ENCODE measurements at regions not wholly inside any gene's neighbourhood (a gene's known extent, or its start where the extent isn't known, plus 50 kb on each side); places are given as distances from the start of the nearest gene placed in this dataset.

DNA sequence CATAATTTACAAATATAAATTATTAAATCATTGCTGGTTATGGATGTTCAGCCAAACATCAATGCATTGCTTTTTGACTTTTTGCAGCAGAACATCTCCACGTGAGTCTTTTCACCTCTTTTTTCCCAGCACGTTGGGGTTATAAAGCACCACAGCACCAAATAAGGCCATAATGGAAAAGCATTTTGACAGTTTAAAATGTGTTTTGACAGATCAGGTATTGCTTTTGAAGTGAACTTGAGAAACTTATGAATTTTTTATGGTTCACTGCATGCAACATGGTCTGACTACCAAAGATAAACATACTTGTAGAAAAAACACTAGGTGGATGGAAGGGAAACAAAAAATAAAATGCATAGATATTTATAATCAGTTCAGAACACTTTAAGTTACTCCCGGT is 622.4 kb downstream of the HTR1B start:
- TF ChIP-seq, protein P1, sequence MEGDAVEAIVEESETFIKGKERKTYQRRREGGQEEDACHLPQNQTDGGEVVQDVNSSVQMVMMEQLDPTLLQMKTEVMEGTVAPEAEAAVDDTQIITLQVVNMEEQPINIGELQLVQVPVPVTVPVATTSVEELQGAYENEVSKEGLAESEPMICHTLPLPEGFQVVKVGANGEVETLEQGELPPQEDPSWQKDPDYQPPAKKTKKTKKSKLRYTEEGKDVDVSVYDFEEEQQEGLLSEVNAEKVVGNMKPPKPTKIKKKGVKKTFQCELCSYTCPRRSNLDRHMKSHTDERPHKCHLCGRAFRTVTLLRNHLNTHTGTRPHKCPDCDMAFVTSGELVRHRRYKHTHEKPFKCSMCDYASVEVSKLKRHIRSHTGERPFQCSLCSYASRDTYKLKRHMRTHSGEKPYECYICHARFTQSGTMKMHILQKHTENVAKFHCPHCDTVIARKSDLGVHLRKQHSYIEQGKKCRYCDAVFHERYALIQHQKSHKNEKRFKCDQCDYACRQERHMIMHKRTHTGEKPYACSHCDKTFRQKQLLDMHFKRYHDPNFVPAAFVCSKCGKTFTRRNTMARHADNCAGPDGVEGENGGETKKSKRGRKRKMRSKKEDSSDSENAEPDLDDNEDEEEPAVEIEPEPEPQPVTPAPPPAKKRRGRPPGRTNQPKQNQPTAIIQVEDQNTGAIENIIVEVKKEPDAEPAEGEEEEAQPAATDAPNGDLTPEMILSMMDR (conservative IDR thresholded peaks at IDR 0.05; ENCODE audit: low read depth, low read length), result no peak
- no peak for DNase-seq (ENCODE audit: low read depth)
- no peak overlapping the region for H3K4me3 ChIP-seq (ENCODE audit: low read length)

DNA sequence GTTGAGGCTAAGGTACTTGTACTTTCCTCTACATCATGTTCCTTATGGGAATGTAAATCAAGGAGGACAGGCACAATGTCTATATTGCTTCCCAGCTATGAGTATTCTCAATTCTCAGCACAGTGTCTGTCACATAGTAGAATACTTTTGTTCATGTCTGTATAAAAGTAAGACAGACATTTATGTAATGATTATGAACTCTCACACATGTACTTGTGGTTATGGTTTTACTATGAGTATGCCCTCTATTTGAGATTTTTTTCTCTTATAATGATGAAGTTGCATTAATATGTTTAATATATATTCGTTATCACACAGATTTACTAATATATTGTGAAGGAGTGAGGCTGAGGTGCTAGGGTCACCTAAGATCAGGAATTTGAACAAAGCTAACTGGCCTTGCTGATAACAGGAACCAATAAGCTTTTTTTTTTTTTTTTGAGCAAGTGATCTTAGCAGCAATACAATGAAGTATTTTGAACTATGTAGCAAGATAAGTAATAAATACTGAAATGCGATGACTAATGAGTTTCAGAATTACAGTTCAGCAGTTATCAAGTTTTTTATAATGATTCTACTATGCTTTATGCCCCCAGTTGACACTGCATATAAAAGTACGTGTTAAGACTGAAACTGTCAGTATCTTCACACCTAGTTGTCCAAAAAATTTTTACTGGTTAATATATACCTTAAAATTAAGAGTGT is 623.1 kb downstream of the HTR1B start:
- H3K4me3 ChIP-seq (ENCODE audit: low read length), result no peak overlapping the region
- DNase-seq (ENCODE audit: low read depth), result no peak
- TF ChIP-seq, protein P1 (conservative IDR thresholded peaks at IDR 0.05; ENCODE audit: low read depth, low read length), result no peak

DNA sequence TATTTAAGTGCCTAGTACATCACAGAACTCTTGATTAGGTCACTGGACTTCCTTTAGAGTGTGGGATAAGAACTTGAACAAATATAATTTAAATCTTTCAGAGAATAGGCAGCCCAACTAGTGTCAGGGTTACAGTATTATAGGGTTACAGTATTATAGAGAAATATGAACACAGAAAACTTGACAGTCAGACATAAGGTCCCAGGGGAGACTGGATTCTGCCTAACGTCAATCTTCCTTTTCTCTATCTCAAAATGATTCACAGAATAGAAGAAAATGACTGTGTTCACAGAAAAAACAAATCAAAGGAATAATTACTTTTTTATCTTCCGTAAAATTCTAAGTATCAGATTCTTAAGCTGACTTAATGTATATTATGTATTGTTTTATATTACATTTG is 623.8 kb downstream of the HTR1B start:
- DNase-seq (ENCODE audit: low read depth), result no peak
- H3K4me3 ChIP-seq (ENCODE audit: low read length), result no peak overlapping the region
- TF ChIP-seq, protein P1 (conservative IDR thresholded peaks at IDR 0.05; ENCODE audit: low read depth, low read length), result no peak

DNA sequence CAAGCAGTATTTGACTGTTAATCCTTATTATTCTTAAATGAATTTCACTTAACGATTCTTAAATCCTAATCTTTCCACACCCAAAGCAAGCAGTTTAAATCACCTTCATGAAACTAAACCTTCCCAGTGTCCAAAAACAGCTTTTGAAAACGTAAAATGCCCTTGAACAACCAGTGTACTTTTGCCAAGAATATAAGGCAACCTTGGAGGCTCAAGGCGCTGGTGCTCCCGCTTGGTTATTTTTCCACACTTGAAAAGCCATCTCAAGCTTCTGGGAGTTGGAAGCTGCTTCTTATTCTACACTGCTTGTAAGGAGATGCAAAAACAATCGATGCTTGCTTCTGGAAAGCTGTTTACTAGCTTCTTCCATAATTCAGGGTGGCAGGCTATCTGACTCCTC is 625.7 kb downstream of the HTR1B start:
- H3K4me3 ChIP-seq (ENCODE audit: low read length), result no peak overlapping the region
- DNase-seq (ENCODE audit: low read depth), result no peak
- TF ChIP-seq, protein P1 (conservative IDR thresholded peaks at IDR 0.05; ENCODE audit: low read depth, low read length), result no peak

DNA sequence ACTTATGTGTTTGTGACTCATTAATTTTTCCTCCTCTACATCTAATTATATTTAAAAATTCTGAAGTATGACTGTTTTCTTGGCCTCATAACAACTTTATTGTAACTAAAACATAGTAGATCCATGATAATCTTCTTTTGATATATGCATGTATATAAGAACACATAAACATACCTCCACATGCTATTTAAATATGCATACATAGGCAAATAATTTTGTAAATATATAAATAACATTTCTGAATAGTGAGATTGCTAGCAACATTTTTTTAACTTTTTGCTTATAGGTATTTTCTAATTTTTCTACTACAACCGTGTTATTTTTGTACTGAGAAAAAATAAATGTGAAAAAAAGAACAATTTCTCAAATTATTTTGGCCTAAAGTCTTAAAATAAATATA is 627.6 kb downstream of the HTR1B start:
- no peak for DNase-seq (ENCODE audit: low read depth)
- H3K4me3 ChIP-seq (ENCODE audit: low read length), result no peak overlapping the region
- TF ChIP-seq, protein P1 (conservative IDR thresholded peaks at IDR 0.05; ENCODE audit: low read depth, low read length), result no peak

DNA sequence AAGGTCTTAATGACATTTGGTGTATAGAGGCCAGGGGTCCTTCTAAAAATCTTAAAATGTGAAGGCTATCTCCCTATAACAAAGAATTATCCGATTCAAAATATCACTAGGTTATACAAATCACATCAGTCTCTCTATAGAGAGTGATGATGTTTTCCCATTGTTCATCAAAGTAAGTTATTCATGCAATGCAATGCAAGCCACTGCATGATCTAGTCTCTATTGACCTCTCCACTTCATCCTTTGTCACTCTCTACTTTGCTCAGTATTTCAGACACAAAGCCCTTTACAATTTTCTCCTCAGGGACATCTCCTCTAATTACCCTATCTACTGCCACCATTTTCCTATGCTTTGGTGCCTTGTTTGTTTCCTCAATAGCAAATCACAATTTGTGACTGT is 628.0 kb downstream of the HTR1B start:
- DNase-seq (ENCODE audit: low read depth), result no peak
- H3K4me3 ChIP-seq (ENCODE audit: low read length), result no peak overlapping the region
- TF ChIP-seq, protein P1 (conservative IDR thresholded peaks at IDR 0.05; ENCODE audit: low read depth, low read length), result no peak

DNA sequence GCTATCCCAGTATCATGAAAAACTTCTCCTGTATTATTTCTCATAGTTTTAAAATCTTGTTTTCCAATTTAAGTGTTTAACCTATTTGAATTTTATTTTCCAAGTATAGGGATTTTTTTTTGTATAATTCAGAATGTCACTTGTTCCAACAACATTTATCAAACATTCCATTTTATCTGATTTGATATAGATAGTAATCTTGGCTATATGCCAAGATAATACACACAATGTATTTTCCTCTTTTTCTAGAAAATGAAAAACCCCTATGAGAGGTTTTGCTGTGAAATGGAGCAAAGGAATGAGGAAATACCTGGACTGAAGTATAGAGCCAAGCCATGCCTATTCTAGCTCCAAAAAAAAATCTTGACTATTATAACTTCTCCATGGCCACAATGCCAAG is 628.9 kb downstream of the HTR1B start:
- no peak for DNase-seq (ENCODE audit: low read depth)
- no peak overlapping the region for H3K4me3 ChIP-seq (ENCODE audit: low read length)
- TF ChIP-seq, protein P1 (conservative IDR thresholded peaks at IDR 0.05; ENCODE audit: low read depth, low read length), result no peak

Data from retinal pigment epithelial cell (primary cell).